AG09309 (cell line): ENCODE measurements at regions not wholly inside any gene's neighbourhood (a gene's known extent, or its start where the extent isn't known, plus 50 kb on each side); places are given as distances from the start of the nearest gene placed in this dataset.

ENCODE experiments used
- DNase-seq: peaks from one replicate; pipeline ENCODE4 v3.0.0-alpha.2; 2010; ENCODE audit warnings: low read depth
- H3K4me3 ChIP-seq: 2 replicates; pipeline ENCODE4 v1.5.1; 2011; ENCODE audit warnings: mild to moderate bottlenecking, low read depth, low read length, moderate library complexity; ENCODE audit not compliant: control insufficient read depth
- TF ChIP-seq, protein P1 (sequence below): IDR thresholded peaks from 2 replicates; pipeline ENCODE4 v1.5.1; 2011; ENCODE audit warnings: mild to moderate bottlenecking, low read depth, low read length, inconsistent platforms; ENCODE audit not compliant: insufficient read depth, control insufficient read depth; ENCODE audit errors: missing control alignments

DNA sequence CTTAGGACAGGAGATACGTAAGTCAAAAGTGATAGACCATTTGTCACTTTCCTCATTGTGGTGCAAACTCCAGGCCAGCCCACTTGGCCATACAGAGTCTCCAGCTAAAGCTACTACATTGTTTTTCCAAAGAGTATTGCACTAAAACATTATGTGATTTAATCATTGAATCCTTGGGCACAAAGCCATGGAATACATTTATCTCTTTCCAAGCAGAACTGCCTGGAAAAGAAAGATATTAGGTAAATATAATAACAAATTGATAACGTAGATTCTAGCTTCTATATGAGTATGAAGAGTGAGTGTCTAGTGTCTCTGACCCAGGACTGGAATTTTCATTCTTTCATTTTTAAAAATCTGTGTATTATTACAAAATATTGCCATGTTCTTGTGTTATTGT, 863.7 kb upstream of the SEMA6D start:
- no peak for DNase-seq
- TF ChIP-seq, protein P1, sequence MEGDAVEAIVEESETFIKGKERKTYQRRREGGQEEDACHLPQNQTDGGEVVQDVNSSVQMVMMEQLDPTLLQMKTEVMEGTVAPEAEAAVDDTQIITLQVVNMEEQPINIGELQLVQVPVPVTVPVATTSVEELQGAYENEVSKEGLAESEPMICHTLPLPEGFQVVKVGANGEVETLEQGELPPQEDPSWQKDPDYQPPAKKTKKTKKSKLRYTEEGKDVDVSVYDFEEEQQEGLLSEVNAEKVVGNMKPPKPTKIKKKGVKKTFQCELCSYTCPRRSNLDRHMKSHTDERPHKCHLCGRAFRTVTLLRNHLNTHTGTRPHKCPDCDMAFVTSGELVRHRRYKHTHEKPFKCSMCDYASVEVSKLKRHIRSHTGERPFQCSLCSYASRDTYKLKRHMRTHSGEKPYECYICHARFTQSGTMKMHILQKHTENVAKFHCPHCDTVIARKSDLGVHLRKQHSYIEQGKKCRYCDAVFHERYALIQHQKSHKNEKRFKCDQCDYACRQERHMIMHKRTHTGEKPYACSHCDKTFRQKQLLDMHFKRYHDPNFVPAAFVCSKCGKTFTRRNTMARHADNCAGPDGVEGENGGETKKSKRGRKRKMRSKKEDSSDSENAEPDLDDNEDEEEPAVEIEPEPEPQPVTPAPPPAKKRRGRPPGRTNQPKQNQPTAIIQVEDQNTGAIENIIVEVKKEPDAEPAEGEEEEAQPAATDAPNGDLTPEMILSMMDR = no peak

DNA sequence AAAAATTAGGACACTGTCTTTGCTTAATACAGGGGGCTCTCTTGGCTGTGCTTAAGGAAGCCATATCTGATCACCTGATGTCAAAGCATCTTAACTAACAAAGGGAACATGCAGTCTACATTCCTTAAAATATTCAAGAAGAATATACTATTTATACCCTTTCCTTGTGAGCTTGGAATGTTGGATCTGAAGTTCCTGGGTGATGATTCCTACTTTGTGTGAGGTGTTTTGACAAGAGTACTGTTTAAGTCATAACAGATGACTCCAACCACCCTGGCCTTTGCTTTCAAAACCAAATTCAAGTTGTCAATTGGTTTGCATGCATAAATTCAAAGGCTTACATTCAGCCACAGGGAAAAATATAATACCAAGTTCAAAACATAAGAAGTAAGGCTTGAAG, 862.7 kb upstream of the SEMA6D start:
- TF ChIP-seq, protein P1 = no peak
- no peak overlapping the region for H3K4me3 ChIP-seq
- DNase-seq = no peak

More for the DNA sequence above, 863.7 kb upstream of the SEMA6D start:
- H3K4me3 ChIP-seq = no peak overlapping the region

DNA sequence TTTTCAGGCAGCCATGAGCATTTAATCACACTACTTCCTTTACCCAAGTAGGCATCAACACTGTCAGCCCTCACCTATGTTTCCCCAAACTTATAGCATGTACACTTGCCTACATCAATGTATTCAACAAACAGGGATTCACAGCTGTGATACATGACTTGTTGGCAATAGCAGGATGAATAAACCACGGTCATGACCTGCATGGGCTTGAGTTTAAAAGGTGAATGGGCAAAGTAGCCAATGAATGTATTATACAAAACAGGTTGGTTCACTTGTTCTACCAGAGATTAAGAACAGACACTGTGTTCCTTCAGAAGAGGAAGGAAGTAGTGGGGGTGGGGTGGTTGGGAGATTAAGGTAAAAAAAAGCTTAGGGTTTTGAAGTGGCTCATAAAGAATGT, 861.9 kb upstream of the SEMA6D start:
- no peak overlapping the region for H3K4me3 ChIP-seq
- TF ChIP-seq, protein P1 = no peak
- no peak for DNase-seq

DNA sequence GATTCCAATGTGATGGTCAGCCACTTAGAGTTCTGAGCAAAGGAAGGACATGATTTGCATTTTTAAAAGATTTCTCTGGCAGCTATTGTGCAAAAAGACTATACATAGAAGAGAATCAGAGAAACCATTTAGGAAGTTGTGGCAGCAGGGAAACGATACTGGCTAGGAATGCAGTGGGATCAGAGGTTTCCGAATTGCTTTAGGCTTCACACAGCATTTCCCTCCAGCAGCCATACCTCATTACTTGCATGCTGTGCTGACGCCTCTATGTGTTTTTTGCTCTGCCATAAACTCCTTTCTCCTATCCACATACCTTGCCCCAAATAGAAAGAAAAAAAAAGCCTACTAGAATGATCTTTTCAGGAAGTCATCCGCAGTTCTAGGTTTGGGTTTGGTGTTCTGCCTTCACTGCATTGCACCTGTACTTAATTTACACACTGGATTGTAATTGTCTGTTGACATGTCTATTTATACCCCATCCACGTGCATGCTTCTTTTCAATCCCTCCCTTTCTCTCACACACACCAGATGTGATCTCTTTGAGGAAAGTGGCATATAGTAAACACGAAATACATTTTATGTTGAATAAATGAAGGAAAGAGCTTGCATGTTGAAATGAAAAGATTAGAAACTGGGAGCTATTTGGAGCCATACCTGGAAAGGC, 860.3 kb upstream of the SEMA6D start:
- no peak overlapping the region for H3K4me3 ChIP-seq
- TF ChIP-seq, protein P1 = no peak
- no peak for DNase-seq

DNA sequence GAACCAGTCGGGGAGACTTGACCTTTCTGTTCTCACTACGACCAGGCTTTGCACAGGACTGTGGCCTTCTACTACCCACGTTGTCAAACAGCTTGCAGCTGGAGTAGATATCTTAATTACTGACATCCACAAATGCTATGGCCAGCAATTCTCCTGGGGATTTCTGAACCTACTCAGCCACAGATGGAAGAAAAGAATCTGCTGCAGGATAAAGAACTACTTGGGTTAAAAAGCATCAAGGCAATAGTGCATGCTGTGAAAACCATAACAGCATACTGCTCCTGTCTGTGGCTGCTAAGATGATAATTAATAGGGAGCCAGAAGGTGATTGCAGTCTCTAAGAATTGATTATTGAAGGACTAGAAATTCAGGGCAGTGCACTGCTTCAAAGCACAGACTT, 859.2 kb upstream of the SEMA6D start:
- DNase-seq = no peak
- no peak overlapping the region for H3K4me3 ChIP-seq
- TF ChIP-seq, protein P1 = no peak

DNA sequence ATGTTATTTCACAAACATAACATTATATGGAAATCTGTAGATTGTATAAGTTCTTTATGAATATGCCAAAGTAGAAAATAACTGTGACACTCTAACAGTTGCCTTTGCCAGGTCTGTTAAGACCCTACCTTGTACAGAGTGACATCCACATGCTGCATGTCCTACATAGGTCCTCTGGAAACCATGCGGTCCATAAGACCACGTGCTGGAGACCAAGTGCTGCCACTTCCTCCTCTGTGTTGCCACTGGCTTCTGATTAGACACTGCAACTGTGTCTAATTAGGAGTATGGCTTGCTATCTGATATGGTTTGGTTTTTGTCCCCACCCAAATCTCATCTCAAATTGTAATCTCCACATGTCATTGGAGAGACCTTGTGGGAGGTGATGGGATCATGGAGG, 855.5 kb upstream of the SEMA6D start:
- H3K4me3 ChIP-seq = no peak overlapping the region
- no peak for DNase-seq
- TF ChIP-seq, protein P1 = no peak
